HepG2 (cell line): ENCODE measurements at regions not wholly inside any gene's neighbourhood (a gene's known extent, or its start where the extent isn't known, plus 50 kb on each side); places are given as distances from the start of the nearest gene placed in this dataset.

ENCODE experiments used
- ATAC-seq: fragments of 200-7000 bp; cut with Tn5 transposase; 3 replicates; pipeline ENCODE4 v1.9.1; 2020; ENCODE audit warnings: mild to moderate bottlenecking, moderate library complexity
- BruUV-seq: library from RNA; stranded (reverse); fragments of 400-500 nt; replicated peaks from 2 replicates; lab custom pipeline; 2021; lab: Mats Ljungman, UMichigan
- CTCF ChIA-PET: fragments of 300-600 bp; formaldehyde crosslinking; extraction: SDS; loops from one replicate; lab custom pipeline; 2021; ENCODE audit warnings: low total read pairs, inconsistent platforms, low intra/inter-chr PET ratio; lab: Yijun Ruan, JAX
- POLR2A ChIA-PET: fragments of 350-600 bp; sonication (Branson Sonifier 250); formaldehyde crosslinking; loops from one replicate; lab custom pipeline; 2020; ENCODE audit warnings: antibody characterized with exemption, inconsistent platforms; lab: Yijun Ruan, JAX
- DNase-seq: peaks from one replicate; pipeline ENCODE4 v3.0.0-alpha.2; 2015; ENCODE audit warnings: low spot score
- FAIRE-seq: peaks from 3 replicates; lab custom pipeline; 2011; peaks lifted over from hg19 to GRCh38; lab: Jason Lieb, UNC
- H2AFZ ChIP-seq: one replicate; pipeline ENCODE4 v1.6.1; 2011; ENCODE audit warnings: low read length, inconsistent platforms
- H3K27ac ChIP-seq: fragments of 300-600 bp; 3 replicates; pipeline ENCODE4 v1.8.0; 2011; ENCODE audit warnings: mixed run types, mild to moderate bottlenecking, mixed read lengths, low read length, inconsistent platforms; ENCODE audit not compliant: insufficient read depth; ENCODE audit errors: extremely low read length
- H3K27me3 ChIP-seq, 2 experiments: fragments of 200-600 bp in 1 of 2; 2 replicates in 1 of 2; 3 replicates in 1 of 2; pipeline versions ENCODE4 v1.6.0 to v1.8.0; 2011; ENCODE audit warnings: low read length in 2 of 2, mild to moderate bottlenecking in 2 of 2, moderate library complexity in 2 of 2, inconsistent platforms in 1 of 2; ENCODE audit not compliant: insufficient read depth in 2 of 2, control insufficient read depth in 1 of 2
- H3K36me3 ChIP-seq, 2 experiments: fragments of 200-600 bp in 1 of 2; replicated peaks in 1 of 2; 2 replicates in 1 of 2; 3 replicates in 1 of 2; pipeline versions ENCODE4 v1.5.1 to v1.8.0; 2011; ENCODE audit warnings: low read length in 2 of 2, inconsistent platforms in 1 of 2; ENCODE audit not compliant: insufficient read depth in 2 of 2, control insufficient read depth in 1 of 2
- H3K4me1 ChIP-seq: 2 replicates; pipeline ENCODE4 v1.5.1; 2012; ENCODE audit warnings: low read length, inconsistent platforms; ENCODE audit not compliant: insufficient read depth
- H3K4me2 ChIP-seq: 2 replicates; pipeline ENCODE4 v1.6.0; 2011; ENCODE audit warnings: low read depth, low read length, inconsistent platforms
- H3K4me3 ChIP-seq, 3 experiments: fragments of 200-600 bp in 1 of 3; sonication (generic), shearing (Covaris generic) in 1 of 3; replicated peaks in 1 of 3; 2 replicates each; pipeline ENCODE4 v1.5.1; 2011 to 2016; ENCODE audit warnings: low read length in 3 of 3, inconsistent platforms in 2 of 3, low read depth in 2 of 3, mild to moderate bottlenecking in 2 of 3, control low read depth in 1 of 3, mixed read lengths in 1 of 3; ENCODE audit not compliant: insufficient read depth in 1 of 3
- H3K79me2 ChIP-seq: one replicate; pipeline ENCODE4 v1.6.1; 2011; ENCODE audit warnings: low read length, inconsistent platforms; ENCODE audit not compliant: insufficient read depth
- H3K9ac ChIP-seq: 2 replicates; pipeline ENCODE4 v1.6.0; 2011; ENCODE audit warnings: mild to moderate bottlenecking, low read depth, low read length, inconsistent platforms; ENCODE audit not compliant: insufficient read depth
- H3K9me3 ChIP-seq: 2 replicates; pipeline ENCODE4 v1.5.1; 2012; ENCODE audit warnings: mild to moderate bottlenecking, low read length
- H4K20me1 ChIP-seq: 2 replicates; pipeline ENCODE4 v1.6.0; 2011; ENCODE audit warnings: inconsistent platforms, mild to moderate bottlenecking, low read length, moderate library complexity; ENCODE audit not compliant: insufficient read depth
- AKAP8 ChIP-seq: sonication (generic); formaldehyde crosslinking; IDR thresholded peaks from 2 replicates; pipeline ENCODE4 v1.5.1; 2020; ENCODE audit warnings: mild to moderate bottlenecking, missing genetic modification reagents
- ARID2 ChIP-seq: sonication (generic); formaldehyde crosslinking; IDR thresholded peaks from 2 replicates; pipeline ENCODE4 v1.8.1; 2022; ENCODE audit warnings: mild to moderate bottlenecking, missing genetic modification reagents, borderline replicate concordance
- HOXA3 ChIP-seq: sonication (generic); formaldehyde crosslinking; IDR thresholded peaks from 2 replicates; pipeline ENCODE4 v1.5.0; 2020; ENCODE audit warnings: missing genetic modification reagents
- HOXA5 ChIP-seq: sonication (generic); formaldehyde crosslinking; IDR thresholded peaks from 2 replicates; pipeline ENCODE4 v1.4.0; 2020; ENCODE audit warnings: missing genetic modification reagents
- KDM1A ChIP-seq: IDR thresholded peaks from 2 replicates; pipeline ENCODE4 v1.6.1; 2016; ENCODE audit warnings: missing compliant biosample characterization
- POLR2A ChIP-seq, 2 experiments: IDR thresholded peaks; 2 replicates each; pipeline ENCODE4 v1.6.1; 2011; ENCODE audit warnings: low read depth in 2 of 2, low read length in 2 of 2, mild to moderate bottlenecking in 1 of 2, moderate library complexity in 1 of 2; ENCODE audit not compliant: insufficient read depth in 1 of 2
- TBX2 ChIP-seq: sonication (generic); formaldehyde crosslinking; IDR thresholded peaks from 2 replicates; pipeline ENCODE4 v1.5.0; 2020; ENCODE audit warnings: missing genetic modification reagents, mild to moderate bottlenecking, borderline replicate concordance
- ZNF660 ChIP-seq: sonication (generic); formaldehyde crosslinking; IDR thresholded peaks from 2 replicates; pipeline ENCODE4 v1.5.1; 2020; ENCODE audit warnings: mild to moderate bottlenecking, low read depth, missing genetic modification reagents, borderline replicate concordance
- ZNF747 ChIP-seq: sonication (generic); formaldehyde crosslinking; IDR thresholded peaks from 2 replicates; pipeline ENCODE4 v1.8.1; 2023; ENCODE audit warnings: missing genetic modification reagents, mild to moderate bottlenecking, borderline replicate concordance
- ZSCAN30 ChIP-seq: sonication (generic); formaldehyde crosslinking; IDR thresholded peaks from 2 replicates; pipeline ENCODE4 v1.5.0; 2020; ENCODE audit warnings: mild to moderate bottlenecking, missing genetic modification reagents
- WGBS: methylation state at CpG from one replicate; pipeline ENCODE4 v1.1.6; 2017; ENCODE audit warnings: low lambda C conversion rate; 5-methylcytosine and 5-hydroxymethylcytosine counted together
- in situ Hi-C: cut with HindIII; loops from 2 replicates; pipeline ENCODE4 v1.10.0; 2017; ENCODE audit warnings: low pct_unique_long_range_greater_than_20kb; ENCODE audit not compliant: extremely low pct_ligation_motif_present
- intact Hi-C: fragments of 100-400 bp; cut with micrococcal nuclease; formaldehyde crosslinking; loops from one replicate; pipeline ENCODE4 v1.10.0; 2022; ENCODE audit not compliant: unreplicated experiment

DNA sequence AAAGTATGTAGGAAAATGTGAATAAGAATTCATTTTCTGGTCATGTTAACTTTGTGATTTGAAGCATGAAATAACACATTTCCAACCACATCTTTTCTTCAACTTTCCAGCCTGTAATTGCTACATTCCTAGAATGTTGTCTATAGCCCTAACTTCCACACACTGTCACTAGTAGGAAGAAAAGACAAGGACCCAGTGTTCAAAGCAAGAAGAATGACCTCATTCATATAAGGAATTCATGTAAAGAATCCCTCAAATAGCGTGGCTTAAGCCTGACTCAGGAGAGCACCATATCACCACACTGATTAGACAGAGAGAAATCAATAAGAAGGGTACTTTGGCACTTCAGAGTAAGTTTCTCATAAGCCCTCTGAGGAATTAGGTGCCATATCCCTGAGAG, 318.7 kb upstream of the CHRM2 start:
- in situ Hi-C loops, result no loop called here
- no peak for ATAC-seq
- TF ChIP-seq AKAP8 (no peak), HOXA3 (no peak), KDM1A (no peak), ZNF747 (CRISPR knock-in tag) (no peak), ZNF660 (no peak)

DNA sequence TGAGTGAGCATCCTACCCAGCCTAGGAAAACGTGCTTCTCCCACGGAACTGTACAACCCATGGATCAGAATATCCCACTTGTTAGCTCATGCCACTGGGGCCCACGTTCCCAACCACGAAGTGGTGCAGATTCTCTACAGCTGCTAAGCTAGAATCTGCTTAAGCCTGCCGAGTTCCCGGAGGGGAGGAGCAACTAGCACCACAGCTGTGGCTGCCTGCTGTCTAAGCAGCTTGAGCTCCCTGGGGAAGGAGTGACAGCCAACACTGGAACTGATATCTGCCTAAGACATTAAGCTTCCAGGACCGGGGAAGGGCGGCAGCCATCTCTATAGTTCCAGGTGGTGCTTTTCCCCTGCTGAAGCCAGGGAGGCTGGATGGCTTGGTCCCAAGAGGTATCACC, 334.7 kb upstream of the CHRM2 start:
- TF ChIP-seq TBX2 (CRISPR knock-in tag) (no peak), ARID2 (CRISPR knock-in tag) (no peak), HOXA5 (CRISPR knock-in tag) (no peak), POLR2A (IDR thresholded peaks at IDR 0.05; ENCODE audit: insufficient read depth in 1 of 2, low read depth in 2 of 2, low read length in 2 of 2) (no peak), ZSCAN30 (CRISPR knock-in tag) (no peak)
- H4K20me1 ChIP-seq, result no peaks in the 10 kb centered on the region
- H3K4me1 ChIP-seq, result no peaks in the 10 kb centered on the region
- FAIRE-seq (no peak), DNase-seq (no peak), ATAC-seq (no peak)
- no peak overlapping the region for H3K9ac ChIP-seq
- intact Hi-C loops (no loop called here), in situ Hi-C loops (no loop called here)
- 0% methylated on average over 2 of the region's 8 CpGs for WGBS
- no peaks in the 10 kb centered on the region for H3K36me3 ChIP-seq
- H3K9me3 ChIP-seq, result peaks cover 21% of the 10 kb centered on the region
- H3K27me3 ChIP-seq, result no peaks in the 10 kb centered on the region
- H3K4me3 ChIP-seq, result no peak overlapping the region
- H2AFZ ChIP-seq, result no peak overlapping the region
- H3K27ac ChIP-seq, result no peak overlapping the region
- no TSS peak for BruUV-seq
- CTCF ChIA-PET, result no interaction called here
- H3K79me2 ChIP-seq, result no peaks in the 10 kb centered on the region
- no peak overlapping the region for H3K4me2 ChIP-seq
- POLR2A ChIA-PET, result no interaction called here

More for the DNA sequence above, 318.7 kb upstream of the CHRM2 start:
- BruUV-seq, result no TSS peak
- no peaks in the 10 kb centered on the region for H3K79me2 ChIP-seq
- no peak overlapping the region for H3K4me3 ChIP-seq
- no peaks in the 10 kb centered on the region for H4K20me1 ChIP-seq
- H2AFZ ChIP-seq, result no peak overlapping the region
- DNase-seq (no peak), FAIRE-seq (no peak)
- H3K4me1 ChIP-seq, result no peaks in the 10 kb centered on the region
- no peaks in the 10 kb centered on the region for H3K36me3 ChIP-seq
- no peak overlapping the region for H3K4me2 ChIP-seq
- H3K27me3 ChIP-seq, result no peaks in the 10 kb centered on the region
- H3K27ac ChIP-seq, result no peak overlapping the region
- WGBS, result 6% methylated on average over 1 of the region's 1 CpG
- H3K9me3 ChIP-seq, result peaks cover 34% of the 10 kb centered on the region
- H3K9ac ChIP-seq, result no peak overlapping the region
- CTCF ChIA-PET, result no interaction called here
- POLR2A ChIA-PET, result no interaction called here
- intact Hi-C loops, result no loop called here
